CD14-positive monocyte (primary cell): ENCODE measurements at regions not wholly inside any gene's neighbourhood (a gene's known extent, or its start where the extent isn't known, plus 50 kb on each side); places are given as distances from the start of the nearest gene placed in this dataset.
A peak's percentile ranks its signal among the peaks of the same experiment; 100 is the strongest.

Experiments
- DNase-seq, 3 donors: peaks; one replicate each; pipeline ENCODE4 v3.0.0-alpha.2; 2011 to 2022
- H2AFZ ChIP-seq: 2 replicates; pipeline ENCODE4 v1.6.0; 2012; ENCODE audit warnings: mild to moderate bottlenecking, low read depth, low read length, inconsistent platforms; ENCODE audit not compliant: insufficient read depth, poor library complexity, severe bottlenecking
- H3K27ac ChIP-seq, 2 donors: 1 replicate in 1 of 2; 2 replicates in 1 of 2; pipeline ENCODE4 v1.5.1; 2012 to 2013; ENCODE audit warnings: low read length in 2 of 2, control low read depth in 1 of 2, inconsistent platforms in 1 of 2, low read depth in 1 of 2, mild to moderate bottlenecking in 1 of 2
- H3K27me3 ChIP-seq, 2 donors: one replicate each; pipeline versions ENCODE4 v1.6.0 to v1.6.1; 2011 to 2013; ENCODE audit warnings: low read length in 2 of 2; ENCODE audit not compliant: control insufficient read depth in 2 of 2, insufficient read depth in 2 of 2
- H3K36me3 ChIP-seq, 2 donors: replicated peaks in 1 of 2; 1 replicate in 1 of 2; 2 replicates in 1 of 2; pipeline versions ENCODE4 v1.5.1 to v1.6.1; 2012 to 2013; ENCODE audit warnings: low read length in 2 of 2, control low read depth in 1 of 2, inconsistent platforms in 1 of 2, mild to moderate bottlenecking in 1 of 2; ENCODE audit not compliant: insufficient read depth in 2 of 2, control insufficient read depth in 1 of 2
- H3K4me1 ChIP-seq, 2 donors: 1 replicate in 1 of 2; 2 replicates in 1 of 2; pipeline versions ENCODE4 v1.5.1 to v1.6.1; 2012 to 2013; ENCODE audit warnings: low read length in 2 of 2, control low read depth in 1 of 2, inconsistent platforms in 1 of 2, mild to moderate bottlenecking in 1 of 2, moderate library complexity in 1 of 2; ENCODE audit not compliant: insufficient read depth in 2 of 2, control insufficient read depth in 1 of 2
- H3K4me2 ChIP-seq: replicated peaks from 2 replicates; pipeline ENCODE3; 2012; ENCODE audit warnings: low read length, moderate library complexity, mild to moderate bottlenecking; ENCODE audit not compliant: poor library complexity, severe bottlenecking; ENCODE audit errors: extremely low read depth
- H3K4me3 ChIP-seq, 3 experiments: fragments of 200-600 bp in 1 of 3; sonication (generic) in 1 of 3; replicated peaks in 1 of 3; 1 replicate in 2 of 3; 2 replicates in 1 of 3; pipeline ENCODE4 v1.5.1; 2011 to 2013; ENCODE audit warnings: low read length in 3 of 3, mild to moderate bottlenecking in 3 of 3, control low read depth in 2 of 3, low read depth in 2 of 3, inconsistent platforms in 1 of 3, moderate library complexity in 1 of 3
- H3K79me2 ChIP-seq: 2 replicates; pipeline ENCODE4 v1.6.0; 2012; ENCODE audit warnings: mild to moderate bottlenecking, control low read depth, inconsistent platforms, low read length, moderate library complexity; ENCODE audit not compliant: insufficient read depth
- H3K9ac ChIP-seq: 2 replicates; pipeline ENCODE4 v1.6.0; 2017; ENCODE audit warnings: low read length, mild to moderate bottlenecking; ENCODE audit not compliant: insufficient read depth, poor library complexity, severe bottlenecking
- H3K9me3 ChIP-seq, 2 donors: replicated peaks in 1 of 2; 1 replicate in 1 of 2; 2 replicates in 1 of 2; pipeline versions ENCODE4 v1.5.1 to v1.6.1; 2012 to 2013; ENCODE audit warnings: low read length in 2 of 2, control low read depth in 1 of 2; ENCODE audit not compliant: control insufficient read depth in 1 of 2, insufficient read depth in 1 of 2
- H4K20me1 ChIP-seq: 2 replicates; pipeline ENCODE4 v1.6.0; 2012; ENCODE audit warnings: mild to moderate bottlenecking, low read length, control low read depth, moderate library complexity; ENCODE audit not compliant: insufficient read depth
- H3K27ac Mint-ChIP-seq, 7 donors: one replicate each; pipeline ENCODE4 v1.8.0; 2020; ENCODE audit warnings: mild to moderate bottlenecking in 7 of 7, mixed read lengths in 7 of 7, moderate library complexity in 6 of 7, inconsistent platforms in 2 of 7
- H3K27me3 Mint-ChIP-seq, 3 donors: one replicate each; pipeline ENCODE4 v1.8.0; 2021 to 2022; ENCODE audit warnings: low read depth in 3 of 3, mild to moderate bottlenecking in 3 of 3, mixed read lengths in 3 of 3, moderate library complexity in 3 of 3, inconsistent platforms in 1 of 3
- H3K36me3 Mint-ChIP-seq, 2 donors: one replicate each; pipeline ENCODE4 v1.8.0; 2020; ENCODE audit warnings: mixed read lengths in 2 of 2, inconsistent platforms in 1 of 2, mild to moderate bottlenecking in 1 of 2
- H3K4me1 Mint-ChIP-seq: one replicate; pipeline ENCODE4 v1.8.0; 2020; ENCODE audit warnings: mild to moderate bottlenecking, mixed read lengths
- H3K4me3 Mint-ChIP-seq, 2 donors: one replicate each; pipeline ENCODE4 v1.8.0; 2020; ENCODE audit warnings: mild to moderate bottlenecking in 2 of 2, mixed read lengths in 2 of 2, moderate library complexity in 1 of 2
- H3K9me3 Mint-ChIP-seq, 7 donors: one replicate each; pipeline ENCODE4 v1.8.0; 2020 to 2022; ENCODE audit warnings: mixed read lengths in 7 of 7, mild to moderate bottlenecking in 6 of 7, moderate library complexity in 6 of 7, inconsistent platforms in 2 of 7
- WGBS: methylation state at CpG from one replicate; pipeline ENCODE4 v1.1.5; 2013; ENCODE audit warnings: missing lambda C conversion rate; ENCODE audit not compliant: insufficient coverage; 5-methylcytosine and 5-hydroxymethylcytosine counted together
- intact Hi-C, 2 donors: fragments of 100-400 bp; cut with micrococcal nuclease; formaldehyde crosslinking; loops; one replicate each; pipeline versions ENCODE4 v1.15.0 to v1.15.1; 2023
- TF ChIP-seq, protein P1 (sequence below): fragments of 200-600 bp; IDR thresholded peaks from one replicate; pipeline ENCODE4 v1.8.0; 2022; ENCODE audit warnings: antibody characterized with exemption, mild to moderate bottlenecking

DNA sequence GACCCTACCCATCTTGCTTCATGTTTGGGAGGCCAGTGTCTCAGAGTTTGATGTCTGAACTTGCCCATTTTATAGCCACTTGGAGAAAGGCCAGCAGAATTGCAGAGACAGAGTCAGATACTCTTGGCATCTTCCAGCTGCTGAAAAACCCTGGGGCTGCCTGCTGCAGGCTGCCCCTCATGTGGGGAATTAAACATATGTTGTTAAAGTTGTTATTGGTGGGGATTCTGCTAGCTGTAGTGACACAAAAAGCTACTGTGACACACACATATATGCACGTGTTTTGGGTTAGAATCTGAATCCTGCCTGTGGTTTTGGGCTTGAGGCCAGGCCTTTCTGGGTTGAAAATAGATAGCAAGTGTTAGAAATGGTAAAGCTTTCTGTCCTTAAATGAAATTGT lies 1288.4 kb downstream of the AACS start:
- Histone ChIP-seq H3K4me3 (no peak overlapping the region), H3K79me2 (no peaks in the 10 kb centered on the region), H3K4me1 (no peaks in the 10 kb centered on the region), H3K27ac (no peak overlapping the region), H3K9me3 (peaks cover 29 to 38% of the 10 kb centered on the region in 2 donors), H2AFZ (no peak overlapping the region), H3K9ac (no peak overlapping the region), H3K4me2 (no peak overlapping the region), H4K20me1 (no peaks in the 10 kb centered on the region), H3K36me3 (no peaks in the 10 kb centered on the region), H3K27me3 (no peaks in the 10 kb centered on the region)
- Mint-ChIP-seq H3K27ac (peak overlapping the region in 1 of 7 donors; percentile 28), H3K4me3 (no peak overlapping the region), H3K36me3 (no peaks in the 10 kb centered on the region), H3K4me1 (no peaks in the 10 kb centered on the region), H3K27me3 (no peaks in the 10 kb centered on the region), H3K9me3 (peaks cover 5 to 36% (median 13%) of the 10 kb centered on the region in 7 donors)
- DNase-seq = no peak
- no CpG with 5 or more reads among the region's 1 CpG for WGBS
- intact Hi-C loops = no loop called here
- TF ChIP-seq, protein P1, sequence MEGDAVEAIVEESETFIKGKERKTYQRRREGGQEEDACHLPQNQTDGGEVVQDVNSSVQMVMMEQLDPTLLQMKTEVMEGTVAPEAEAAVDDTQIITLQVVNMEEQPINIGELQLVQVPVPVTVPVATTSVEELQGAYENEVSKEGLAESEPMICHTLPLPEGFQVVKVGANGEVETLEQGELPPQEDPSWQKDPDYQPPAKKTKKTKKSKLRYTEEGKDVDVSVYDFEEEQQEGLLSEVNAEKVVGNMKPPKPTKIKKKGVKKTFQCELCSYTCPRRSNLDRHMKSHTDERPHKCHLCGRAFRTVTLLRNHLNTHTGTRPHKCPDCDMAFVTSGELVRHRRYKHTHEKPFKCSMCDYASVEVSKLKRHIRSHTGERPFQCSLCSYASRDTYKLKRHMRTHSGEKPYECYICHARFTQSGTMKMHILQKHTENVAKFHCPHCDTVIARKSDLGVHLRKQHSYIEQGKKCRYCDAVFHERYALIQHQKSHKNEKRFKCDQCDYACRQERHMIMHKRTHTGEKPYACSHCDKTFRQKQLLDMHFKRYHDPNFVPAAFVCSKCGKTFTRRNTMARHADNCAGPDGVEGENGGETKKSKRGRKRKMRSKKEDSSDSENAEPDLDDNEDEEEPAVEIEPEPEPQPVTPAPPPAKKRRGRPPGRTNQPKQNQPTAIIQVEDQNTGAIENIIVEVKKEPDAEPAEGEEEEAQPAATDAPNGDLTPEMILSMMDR = no peak

DNA sequence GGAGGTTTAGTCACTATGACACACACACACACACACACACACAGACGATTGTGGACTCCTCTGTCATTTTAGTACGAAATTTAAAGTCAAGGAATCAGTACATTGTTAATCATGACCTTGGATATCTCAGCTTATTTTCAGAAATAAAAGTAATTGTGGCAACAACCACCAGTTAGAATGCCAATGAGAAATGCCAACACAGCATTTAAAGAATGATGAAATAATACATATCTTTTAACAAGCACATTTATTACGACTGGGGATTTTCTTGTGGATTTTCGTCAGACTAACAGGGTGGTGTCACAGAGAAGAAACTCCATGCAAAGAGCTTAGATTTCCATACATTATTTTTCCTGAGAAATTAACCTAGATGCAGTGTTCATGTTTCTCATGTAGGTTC lies 1289.4 kb downstream of the AACS start:
- Histone ChIP-seq H3K27me3 (no peaks in the 10 kb centered on the region), H3K36me3 (no peaks in the 10 kb centered on the region), H3K9me3 (peaks cover 29 to 38% of the 10 kb centered on the region in 2 donors), H3K27ac (no peak overlapping the region), H3K9ac (no peak overlapping the region), H3K4me1 (no peaks in the 10 kb centered on the region), H4K20me1 (no peaks in the 10 kb centered on the region), H3K4me3 (no peak overlapping the region), H2AFZ (no peak overlapping the region), H3K4me2 (no peak overlapping the region), H3K79me2 (no peaks in the 10 kb centered on the region)
- no CpG with 5 or more reads among the region's 4 CpGs for WGBS
- Mint-ChIP-seq H3K27me3 (no peaks in the 10 kb centered on the region), H3K4me3 (no peak overlapping the region), H3K4me1 (no peaks in the 10 kb centered on the region), H3K36me3 (no peaks in the 10 kb centered on the region), H3K27ac (no peak overlapping the region), H3K9me3 (peaks cover 5 to 31% (median 13%) of the 10 kb centered on the region in 7 donors)
- no peak for DNase-seq
- TF ChIP-seq, protein P1 = no peak
- intact Hi-C loops = no loop called here
